Fibroblast of villous mesenchyme (primary cell): ENCODE measurements at regions not wholly inside any gene's neighbourhood (a gene's known extent, or its start where the extent isn't known, plus 50 kb on each side); places are given as distances from the start of the nearest gene placed in this dataset.

ENCODE experiments used
- DNase-seq: peaks from one replicate; pipeline ENCODE4 v3.0.0-alpha.2; 2010; ENCODE audit warnings: low read depth
- H3K4me3 ChIP-seq: 2 replicates; pipeline ENCODE4 v1.5.1; 2011; ENCODE audit warnings: low read depth, mild to moderate bottlenecking, low read length
- CTCF ChIP-seq: IDR thresholded peaks from 2 replicates; pipeline ENCODE4 v1.5.1; 2012; ENCODE audit warnings: low read depth, mild to moderate bottlenecking, low read length; ENCODE audit not compliant: insufficient read depth

- no peak for DNase-seq
- no peak overlapping the region for H3K4me3 ChIP-seq
- TF ChIP-seq CTCF = no peak
These were observed 170.7 kb downstream of the PSMG1 start for GRCh38 chr21:39012326-39013230.

- no peak overlapping the region for H3K4me3 ChIP-seq
- DNase-seq = no peak
- TF ChIP-seq CTCF = no peak
These were observed 171.3 kb downstream of the PSMG1 start for GRCh38 chr21:39011911-39012310.

GRCh38 chr21:39010629-39011404 lies 172.4 kb downstream of the PSMG1 start:
- no peak overlapping the region for H3K4me3 ChIP-seq
- no peak for TF ChIP-seq CTCF
- DNase-seq = no peak

GRCh38 chr21:39009587-39010225 lies 173.5 kb downstream of the PSMG1 start:
- DNase-seq = no peak
- H3K4me3 ChIP-seq = no peak overlapping the region
- TF ChIP-seq CTCF = no peak

GRCh38 chr21:39007985-39008384 lies 175.3 kb downstream of the PSMG1 start:
- TF ChIP-seq CTCF = no peak
- no peak for DNase-seq
- no peak overlapping the region for H3K4me3 ChIP-seq

GRCh38 chr21:39007532-39007931 lies 175.7 kb downstream of the PSMG1 start:
- no peak overlapping the region for H3K4me3 ChIP-seq
- no peak for DNase-seq
- no peak for TF ChIP-seq CTCF
